ENCODE measurements at regions not wholly inside any gene's neighbourhood (a gene's known extent, or its start where the extent isn't known, plus 50 kb on each side); places are given as distances from the start of the nearest gene placed in this dataset.
"Not testable (repeated sequence)": the region's sequence is repeated elsewhere in the genome, so short reads cannot be mapped to it uniquely, and the experiment has no call there.

DNA sequence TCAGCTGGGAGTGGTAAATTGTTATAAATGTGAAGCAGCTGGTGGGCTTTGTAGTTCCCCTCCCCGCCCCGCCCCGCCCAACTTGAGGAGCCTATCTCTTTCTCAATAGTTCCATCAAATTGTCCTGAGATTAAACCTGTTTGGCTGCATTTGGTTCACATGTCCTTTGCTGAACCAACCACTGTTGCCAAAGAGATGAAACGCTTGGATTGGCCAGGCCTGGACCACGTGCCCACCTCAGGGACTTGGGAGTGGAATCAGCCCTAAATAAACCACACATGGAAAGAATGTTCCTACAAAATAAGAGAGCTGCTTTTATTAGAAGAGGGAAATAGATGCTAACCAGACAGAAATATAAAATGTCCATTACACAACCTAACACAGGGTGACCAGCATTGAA, 424.9 kb upstream of the KAZN start:
- no peak overlapping the region for H3K9ac ChIP-seq (replicated peaks; ENCODE audit: extremely low read depth, insufficient read depth, low read length)
- BruUV-seq (replicated peaks): no TSS peak
- no peaks in the 10 kb centered on the region for H3K4me1 ChIP-seq (ENCODE audit: control insufficient read depth, extremely low read depth, insufficient read depth, low read length)
- no peak overlapping the region for H3K4me2 ChIP-seq (ENCODE audit: insufficient read depth, low read length)
- H3K36me3 ChIP-seq (ENCODE audit: control insufficient read depth in 2 of 2, extremely low read depth in 1 of 2, insufficient read depth in 2 of 2, low read length in 2 of 2): no peaks in the 10 kb centered on the region
- FAIRE-seq (no peak), DNase-seq (ENCODE audit: low read depth, low spot score) (no peak)
- TF ChIP-seq JUN (IDR thresholded peaks at IDR 0.05; ENCODE audit: borderline replicate concordance, insufficient read depth, insufficient read length, low read depth) (no peak), GATA2 (IDR thresholded peaks at IDR 0.05; ENCODE audit: insufficient read depth, insufficient read length, low read depth, low read length) (no peak), POLR2A (IDR thresholded peaks at IDR 0.05; ENCODE audit: low read depth, low read length) (no peak)
- peaks cover 9% of the 10 kb centered on the region for H3K9me3 ChIP-seq (replicated peaks; ENCODE audit: control insufficient read depth, insufficient read depth, low read length)
- H2AFZ ChIP-seq (ENCODE audit: low read depth, low read length): no peak overlapping the region
- H4K20me1 ChIP-seq (replicated peaks; ENCODE audit: control insufficient read depth, extremely low read depth, insufficient read depth, low read length): no peaks in the 10 kb centered on the region
- intact Hi-C loops (cut with micrococcal nuclease) (no loop called here), dilution Hi-C loops (cut with MboI; ENCODE audit: extremely low pct_ligation_motif_present, low sequenced_read_pairs) (no loop called here)
- H3K27ac ChIP-seq (ENCODE audit: insufficient read depth, low read depth, low read length): no peak overlapping the region
- no peaks in the 10 kb centered on the region for H3K9me1 ChIP-seq (replicated peaks; ENCODE audit: control insufficient read depth, extremely low read depth, insufficient read depth, low read length)
- H3K4me3 ChIP-seq (replicated peaks in 1 of 3; ENCODE audit: insufficient read depth in 1 of 3, low read depth in 1 of 3, low read length in 3 of 3): no peak overlapping the region
- H3K79me2 ChIP-seq (ENCODE audit: control insufficient read depth, insufficient read depth, low read length): no peaks in the 10 kb centered on the region
- no peaks in the 10 kb centered on the region for H3K27me3 ChIP-seq (ENCODE audit: control insufficient read depth in 2 of 2, insufficient read depth in 2 of 2, low read length in 2 of 2)
- POLR2A ChIA-PET: no interaction called here
- CTCF ChIA-PET: no interaction called here

DNA sequence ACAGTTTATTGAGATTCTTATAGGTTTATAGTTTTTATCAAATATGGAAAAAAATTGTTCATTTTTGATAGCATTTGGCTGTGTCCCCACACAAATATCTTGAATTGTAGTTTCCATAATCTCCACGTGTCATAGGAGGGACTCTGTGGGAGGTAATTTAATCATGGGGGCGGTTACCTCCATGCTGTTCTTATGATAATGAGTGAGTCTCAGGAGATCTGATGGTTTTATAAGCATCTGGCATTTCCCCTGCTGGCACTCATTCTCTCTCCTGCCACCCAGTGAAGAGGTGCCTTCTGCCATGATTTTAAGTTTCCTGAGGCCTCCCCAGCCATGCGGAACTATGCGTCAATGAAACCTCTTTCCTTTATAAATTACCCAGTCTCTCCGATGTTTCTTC, 420.6 kb upstream of the KAZN start:
- H3K27me3 ChIP-seq (ENCODE audit: control insufficient read depth in 2 of 2, insufficient read depth in 2 of 2, low read length in 2 of 2); H3K79me2 ChIP-seq (ENCODE audit: control insufficient read depth, insufficient read depth, low read length); FAIRE-seq; H4K20me1 ChIP-seq (replicated peaks; ENCODE audit: control insufficient read depth, extremely low read depth, insufficient read depth, low read length); intact Hi-C loops (cut with micrococcal nuclease); CTCF ChIA-PET; H3K4me2 ChIP-seq (ENCODE audit: insufficient read depth, low read length); H3K9ac ChIP-seq (replicated peaks; ENCODE audit: extremely low read depth, insufficient read depth, low read length); dilution Hi-C loops (cut with MboI; ENCODE audit: extremely low pct_ligation_motif_present, low sequenced_read_pairs); H3K4me3 ChIP-seq (replicated peaks in 1 of 3; ENCODE audit: insufficient read depth in 1 of 3, low read depth in 1 of 3, low read length in 3 of 3); DNase-seq (ENCODE audit: low read depth, low spot score); H3K4me1 ChIP-seq (ENCODE audit: control insufficient read depth, extremely low read depth, insufficient read depth, low read length); H3K36me3 ChIP-seq (ENCODE audit: control insufficient read depth in 2 of 2, extremely low read depth in 1 of 2, insufficient read depth in 2 of 2, low read length in 2 of 2); H2AFZ ChIP-seq (ENCODE audit: low read depth, low read length); POLR2A ChIA-PET; H3K9me3 ChIP-seq (replicated peaks; ENCODE audit: control insufficient read depth, insufficient read depth, low read length); BruUV-seq (replicated peaks); H3K9me1 ChIP-seq (replicated peaks; ENCODE audit: control insufficient read depth, extremely low read depth, insufficient read depth, low read length); H3K27ac ChIP-seq (ENCODE audit: insufficient read depth, low read depth, low read length): not testable (repeated sequence)
